Peyer's patch (tissue), 4 donors: ENCODE measurements at regions not wholly inside any gene's neighbourhood (a gene's known extent, or its start where the extent isn't known, plus 50 kb on each side); places are given as distances from the start of the nearest gene placed in this dataset.

ENCODE experiments used
- DNase-seq, 3 donors: peaks; one replicate each; pipeline ENCODE4 v3.0.0-alpha.2; 2017 to 2019
- H3K27ac ChIP-seq, 4 donors: fragments of 200-600 bp; sonication (generic); one replicate each; pipeline ENCODE4 v1.5.1; 2016 to 2019
- H3K27me3 ChIP-seq, 2 donors: fragments of 200-600 bp; sonication (generic); one replicate each; pipeline ENCODE4 v1.5.1; 2019
- H3K36me3 ChIP-seq, 3 donors: fragments of 200-600 bp; sonication (generic); one replicate each; pipeline ENCODE4 v1.5.1; 2016 to 2019
- H3K4me1 ChIP-seq, 4 donors: fragments of 200-600 bp; sonication (generic); one replicate each; pipeline ENCODE4 v1.5.1; 2016 to 2019
- H3K4me3 ChIP-seq, 4 donors: fragments of 200-600 bp; sonication (generic); 1 replicate in 3 of 4; 2 replicates in 1 of 4; pipeline ENCODE4 v1.5.1; 2016 to 2019; ENCODE audit warnings: mild to moderate bottlenecking in 1 of 4
- H3K9me3 ChIP-seq, 4 donors: fragments of 200-600 bp; sonication (generic); one replicate each; pipeline ENCODE4 v1.5.1; 2016 to 2019; ENCODE audit warnings: mild to moderate bottlenecking in 1 of 4
- CTCF ChIP-seq, 6 experiments: fragments of 450-650 bp in 4 of 6; fragments of 200-600 bp in 2 of 6; sonication (generic) in 1 of 6; IDR thresholded peaks; one replicate each; pipeline ENCODE4 v1.5.1; 2017 to 2019; ENCODE audit warnings: antibody characterized with exemption in 6 of 6, mild to moderate bottlenecking in 3 of 6, moderate library complexity in 1 of 6
- POLR2A ChIP-seq, 2 donors: fragments of 450-650 bp; IDR thresholded peaks; one replicate each; pipeline ENCODE4 v1.5.1; 2017; ENCODE audit warnings: antibody characterized with exemption in 2 of 2, mild to moderate bottlenecking in 2 of 2, moderate library complexity in 2 of 2

- Histone ChIP-seq H3K4me1 (no peaks in the 10 kb centered on the region), H3K9me3 (peaks cover 0 to 4% (median 0%) of the 10 kb centered on the region in 4 donors), H3K27ac (no peak overlapping the region), H3K27me3 (no peaks in the 10 kb centered on the region), H3K4me3 (no peak overlapping the region), H3K36me3 (no peaks in the 10 kb centered on the region)
- TF ChIP-seq CTCF (IDR thresholded peaks at IDR 0.05) (no peak), POLR2A (IDR thresholded peaks at IDR 0.05) (no peak)
- no peak for DNase-seq
These were observed 372.2 kb downstream of the GRXCR1 start for GRCh38 chr4:43264730-43265129.

GRCh38 chr4:43271946-43272345 lies 379.4 kb downstream of the GRXCR1 start:
- H3K4me1 ChIP-seq, result no peaks in the 10 kb centered on the region
- no peak for TF ChIP-seq POLR2A (IDR thresholded peaks at IDR 0.05)
- no peak for TF ChIP-seq CTCF (IDR thresholded peaks at IDR 0.05)
- H3K27me3 ChIP-seq, result no peaks in the 10 kb centered on the region
- H3K27ac ChIP-seq, result no peak overlapping the region
- no peak for DNase-seq
- no peak overlapping the region for H3K4me3 ChIP-seq
- H3K36me3 ChIP-seq, result no peaks in the 10 kb centered on the region
- no peaks in the 10 kb centered on the region for H3K9me3 ChIP-seq

GRCh38 chr4:43274376-43274775 lies 381.9 kb downstream of the GRXCR1 start:
- no peak for DNase-seq
- no peak overlapping the region for H3K4me3 ChIP-seq
- H3K9me3 ChIP-seq, result no peaks in the 10 kb centered on the region
- TF ChIP-seq POLR2A (IDR thresholded peaks at IDR 0.05), result no peak
- TF ChIP-seq CTCF (IDR thresholded peaks at IDR 0.05), result no peak
- H3K27me3 ChIP-seq, result no peaks in the 10 kb centered on the region
- H3K27ac ChIP-seq, result no peak overlapping the region
- H3K4me1 ChIP-seq, result no peaks in the 10 kb centered on the region
- H3K36me3 ChIP-seq, result no peaks in the 10 kb centered on the region

GRCh38 chr4:43275779-43276178 lies 383.3 kb downstream of the GRXCR1 start:
- Histone ChIP-seq H3K4me1 (no peaks in the 10 kb centered on the region), H3K9me3 (no peaks in the 10 kb centered on the region), H3K36me3 (no peaks in the 10 kb centered on the region), H3K4me3 (no peak overlapping the region), H3K27ac (no peak overlapping the region), H3K27me3 (no peaks in the 10 kb centered on the region)
- TF ChIP-seq CTCF (IDR thresholded peaks at IDR 0.05) (no peak), POLR2A (IDR thresholded peaks at IDR 0.05) (no peak)
- no peak for DNase-seq

GRCh38 chr4:43276321-43276720 lies 383.8 kb downstream of the GRXCR1 start:
- no peaks in the 10 kb centered on the region for H3K4me1 ChIP-seq
- no peaks in the 10 kb centered on the region for H3K9me3 ChIP-seq
- H3K36me3 ChIP-seq, result no peaks in the 10 kb centered on the region
- no peaks in the 10 kb centered on the region for H3K27me3 ChIP-seq
- no peak overlapping the region for H3K27ac ChIP-seq
- TF ChIP-seq POLR2A (IDR thresholded peaks at IDR 0.05) (no peak), CTCF (IDR thresholded peaks at IDR 0.05) (no peak)
- DNase-seq, result no peak
- H3K4me3 ChIP-seq, result no peak overlapping the region

- H3K9me3 ChIP-seq, result no peaks in the 10 kb centered on the region
- no peaks in the 10 kb centered on the region for H3K27me3 ChIP-seq
- H3K4me3 ChIP-seq, result no peak overlapping the region
- no peak for DNase-seq
- TF ChIP-seq CTCF (IDR thresholded peaks at IDR 0.05) (no peak), POLR2A (IDR thresholded peaks at IDR 0.05) (no peak)
- H3K27ac ChIP-seq, result no peak overlapping the region
- no peaks in the 10 kb centered on the region for H3K36me3 ChIP-seq
- no peaks in the 10 kb centered on the region for H3K4me1 ChIP-seq
These were observed 384.5 kb downstream of the GRXCR1 start for GRCh38 chr4:43277003-43277402.
